ENCODE measurements at regions not wholly inside any gene's neighbourhood (a gene's known extent, or its start where the extent isn't known, plus 50 kb on each side); places are given as distances from the start of the nearest gene placed in this dataset.

GRCh38 chr6:164795056-164795815, 514.2 kb downstream of the C6orf118 start:
- Histone ChIP-seq H3K79me2 (ENCODE audit: control insufficient read depth, low read length) (no peaks in the 10 kb centered on the region), H3K27ac (ENCODE audit: low read depth, low read length) (no peak overlapping the region), H3K9me3 (ENCODE audit: control insufficient read depth, insufficient read depth, low read length) (no peaks in the 10 kb centered on the region), H3F3A (ENCODE audit: control insufficient read depth, insufficient read depth) (no peaks in the 10 kb centered on the region), H3K27me3 (ENCODE audit: control insufficient read depth, low read length) (no peaks in the 10 kb centered on the region), H3K4me3 (ENCODE audit: low read length) (no peak overlapping the region), H3K36me3 (ENCODE audit: control insufficient read depth, low read length) (no peaks in the 10 kb centered on the region), H3K9me2 (replicated peaks; ENCODE audit: control insufficient read depth, low read length) (no peaks in the 10 kb centered on the region), H3K4me1 (ENCODE audit: control insufficient read depth, low read length) (no peaks in the 10 kb centered on the region), H3K4me2 (ENCODE audit: low read length) (no peak overlapping the region), H4K20me1 (ENCODE audit: control insufficient read depth, insufficient read depth, low read depth, low read length) (no peaks in the 10 kb centered on the region)
- no peak for TF ChIP-seq EZH2phosphoT487 (IDR thresholded peaks at IDR 0.05; ENCODE audit: borderline replicate concordance, low read length)
- TF ChIP-seq, protein P1, sequence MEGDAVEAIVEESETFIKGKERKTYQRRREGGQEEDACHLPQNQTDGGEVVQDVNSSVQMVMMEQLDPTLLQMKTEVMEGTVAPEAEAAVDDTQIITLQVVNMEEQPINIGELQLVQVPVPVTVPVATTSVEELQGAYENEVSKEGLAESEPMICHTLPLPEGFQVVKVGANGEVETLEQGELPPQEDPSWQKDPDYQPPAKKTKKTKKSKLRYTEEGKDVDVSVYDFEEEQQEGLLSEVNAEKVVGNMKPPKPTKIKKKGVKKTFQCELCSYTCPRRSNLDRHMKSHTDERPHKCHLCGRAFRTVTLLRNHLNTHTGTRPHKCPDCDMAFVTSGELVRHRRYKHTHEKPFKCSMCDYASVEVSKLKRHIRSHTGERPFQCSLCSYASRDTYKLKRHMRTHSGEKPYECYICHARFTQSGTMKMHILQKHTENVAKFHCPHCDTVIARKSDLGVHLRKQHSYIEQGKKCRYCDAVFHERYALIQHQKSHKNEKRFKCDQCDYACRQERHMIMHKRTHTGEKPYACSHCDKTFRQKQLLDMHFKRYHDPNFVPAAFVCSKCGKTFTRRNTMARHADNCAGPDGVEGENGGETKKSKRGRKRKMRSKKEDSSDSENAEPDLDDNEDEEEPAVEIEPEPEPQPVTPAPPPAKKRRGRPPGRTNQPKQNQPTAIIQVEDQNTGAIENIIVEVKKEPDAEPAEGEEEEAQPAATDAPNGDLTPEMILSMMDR (IDR thresholded peaks at IDR 0.05; ENCODE audit: low read depth, low read length, poor library complexity, severe bottlenecking) = no peak

GRCh38 chr6:164792666-164793065, 516.7 kb downstream of the C6orf118 start:
- no peaks in the 10 kb centered on the region for H3K36me3 ChIP-seq (ENCODE audit: control insufficient read depth, low read length)
- no peak overlapping the region for H3K4me3 ChIP-seq (ENCODE audit: low read length)
- H3K9me2 ChIP-seq (replicated peaks; ENCODE audit: control insufficient read depth, low read length) = no peaks in the 10 kb centered on the region
- H3K27me3 ChIP-seq (ENCODE audit: control insufficient read depth, low read length) = no peaks in the 10 kb centered on the region
- H3K27ac ChIP-seq (ENCODE audit: low read depth, low read length) = no peak overlapping the region
- H3K9me3 ChIP-seq (ENCODE audit: control insufficient read depth, insufficient read depth, low read length) = no peaks in the 10 kb centered on the region
- TF ChIP-seq, protein P1 (IDR thresholded peaks at IDR 0.05; ENCODE audit: low read depth, low read length, poor library complexity, severe bottlenecking) = no peak
- no peak for TF ChIP-seq EZH2phosphoT487 (IDR thresholded peaks at IDR 0.05; ENCODE audit: borderline replicate concordance, low read length)
- no peaks in the 10 kb centered on the region for H4K20me1 ChIP-seq (ENCODE audit: control insufficient read depth, insufficient read depth, low read depth, low read length)
- H3F3A ChIP-seq (ENCODE audit: control insufficient read depth, insufficient read depth) = no peaks in the 10 kb centered on the region
- no peaks in the 10 kb centered on the region for H3K79me2 ChIP-seq (ENCODE audit: control insufficient read depth, low read length)
- H3K4me2 ChIP-seq (ENCODE audit: low read length) = no peak overlapping the region
- H3K4me1 ChIP-seq (ENCODE audit: control insufficient read depth, low read length) = no peaks in the 10 kb centered on the region

DNA sequence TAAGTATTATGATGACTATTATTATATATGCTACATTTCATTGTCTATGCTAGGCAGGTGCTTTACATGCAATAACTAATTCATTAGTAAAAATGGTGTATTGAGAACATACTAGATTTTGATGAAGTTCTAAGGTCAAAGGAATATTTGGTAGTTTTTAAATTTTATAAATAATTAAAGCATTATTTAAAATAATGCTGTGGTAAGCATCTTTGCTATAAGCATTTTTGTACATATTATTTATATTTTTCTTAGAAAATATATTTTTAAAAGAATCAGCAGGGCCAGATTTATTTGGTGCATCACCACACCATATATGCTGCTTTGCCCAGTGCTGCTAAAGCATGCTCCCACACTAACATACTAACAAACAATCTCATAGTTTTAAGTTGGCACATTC, 517.9 kb downstream of the C6orf118 start:
- Histone ChIP-seq H3F3A (ENCODE audit: control insufficient read depth, insufficient read depth) (no peaks in the 10 kb centered on the region), H3K4me2 (ENCODE audit: low read length) (no peak overlapping the region), H3K9me3 (ENCODE audit: control insufficient read depth, insufficient read depth, low read length) (no peaks in the 10 kb centered on the region), H3K79me2 (ENCODE audit: control insufficient read depth, low read length) (no peaks in the 10 kb centered on the region), H3K36me3 (ENCODE audit: control insufficient read depth, low read length) (no peaks in the 10 kb centered on the region), H3K4me3 (ENCODE audit: low read length) (no peak overlapping the region), H3K27ac (ENCODE audit: low read depth, low read length) (no peak overlapping the region), H3K27me3 (ENCODE audit: control insufficient read depth, low read length) (no peaks in the 10 kb centered on the region), H3K4me1 (ENCODE audit: control insufficient read depth, low read length) (no peaks in the 10 kb centered on the region), H3K9me2 (replicated peaks; ENCODE audit: control insufficient read depth, low read length) (no peaks in the 10 kb centered on the region), H4K20me1 (ENCODE audit: control insufficient read depth, insufficient read depth, low read depth, low read length) (no peaks in the 10 kb centered on the region)
- TF ChIP-seq, protein P1 (IDR thresholded peaks at IDR 0.05; ENCODE audit: low read depth, low read length, poor library complexity, severe bottlenecking) = no peak
- TF ChIP-seq EZH2phosphoT487 (IDR thresholded peaks at IDR 0.05; ENCODE audit: borderline replicate concordance, low read length) = no peak
